GM23338 (cell line): ENCODE measurements at regions not wholly inside any gene's neighbourhood (a gene's known extent, or its start where the extent isn't known, plus 50 kb on each side); places are given as distances from the start of the nearest gene placed in this dataset.

ENCODE experiments used
- ATAC-seq: fragments of 200-7000 bp; cut with Tn5 transposase; 3 replicates; pipeline ENCODE4 v1.9.1; 2020
- DNase-seq: peaks from one replicate; pipeline ENCODE4 v3.0.0-alpha.2; 2015; ENCODE audit warnings: low spot score
- H2AFZ ChIP-seq: fragments of 200-600 bp; sonication (generic); 2 replicates; pipeline ENCODE4 v1.8.0; 2016; ENCODE audit warnings: antibody characterized with exemption, mild to moderate bottlenecking, moderate library complexity
- H3F3A ChIP-seq: fragments of 200-600 bp; sonication (generic); replicated peaks from 2 replicates; pipeline ENCODE4 v1.8.0; 2017; ENCODE audit warnings: antibody characterized with exemption, mixed run types, low read depth
- H3K27ac ChIP-seq: fragments of 200-600 bp; sonication (generic); 2 replicates; pipeline ENCODE4 v1.6.1; 2016; ENCODE audit warnings: low read depth
- H3K27me3 ChIP-seq: fragments of 200-600 bp; sonication (generic); 2 replicates; pipeline ENCODE4 v1.8.0; 2016; ENCODE audit warnings: mild to moderate bottlenecking, mixed run types, moderate library complexity; ENCODE audit not compliant: insufficient read depth
- H3K36me3 ChIP-seq: fragments of 200-600 bp; sonication (generic); 2 replicates; pipeline ENCODE4 v1.8.0; 2016; ENCODE audit warnings: mild to moderate bottlenecking; ENCODE audit not compliant: insufficient read depth
- H3K4me1 ChIP-seq: fragments of 200-600 bp; sonication (generic); 2 replicates; pipeline ENCODE4 v1.8.0; 2016; ENCODE audit warnings: mild to moderate bottlenecking, moderate library complexity; ENCODE audit not compliant: insufficient read depth
- H3K4me2 ChIP-seq: fragments of 200-600 bp; sonication (generic); 2 replicates; pipeline ENCODE4 v1.7.1; 2017; ENCODE audit warnings: mixed run types
- H3K4me3 ChIP-seq: fragments of 200-600 bp; sonication (generic); 2 replicates; pipeline ENCODE4 v1.6.1; 2016; ENCODE audit warnings: mixed run types
- H3K79me2 ChIP-seq: fragments of 200-600 bp; sonication (generic); replicated peaks from 2 replicates; pipeline ENCODE4 v1.8.0; 2017; ENCODE audit warnings: mild to moderate bottlenecking; ENCODE audit not compliant: insufficient read depth
- H3K9me2 ChIP-seq: fragments of 200-600 bp; sonication (generic); 2 replicates; pipeline ENCODE4 v1.8.0; 2017; ENCODE audit not compliant: insufficient read depth
- H4K20me1 ChIP-seq: fragments of 200-600 bp; sonication (generic); replicated peaks from 2 replicates; pipeline ENCODE4 v1.8.0; 2017; ENCODE audit warnings: mild to moderate bottlenecking; ENCODE audit not compliant: insufficient read depth
- H3K27ac Mint-ChIP-seq: 2 replicates; pipeline ENCODE4 v1.8.0; 2020; ENCODE audit warnings: inconsistent platforms, mild to moderate bottlenecking, moderate library complexity, mixed read lengths
- H3K27me3 Mint-ChIP-seq: 3 replicates; pipeline ENCODE4 v1.8.0; 2022; ENCODE audit warnings: low read depth, mild to moderate bottlenecking, moderate library complexity, mixed read lengths, inconsistent platforms; ENCODE audit not compliant: insufficient read depth, poor library complexity
- H3K36me3 Mint-ChIP-seq: 3 replicates; pipeline ENCODE4 v1.8.0; 2021; ENCODE audit warnings: low read depth, mild to moderate bottlenecking, inconsistent platforms, moderate library complexity, mixed read lengths
- H3K4me1 Mint-ChIP-seq: 3 replicates; pipeline ENCODE4 v1.8.0; 2020; ENCODE audit warnings: mild to moderate bottlenecking, inconsistent platforms, mixed read lengths
- H3K4me3 Mint-ChIP-seq: 3 replicates; pipeline ENCODE4 v1.8.0; 2021; ENCODE audit warnings: moderate library complexity, mild to moderate bottlenecking, inconsistent platforms, mixed read lengths
- H3K9me3 Mint-ChIP-seq: 3 replicates; pipeline ENCODE4 v1.8.0; 2020; ENCODE audit warnings: moderate library complexity, mild to moderate bottlenecking, inconsistent platforms, mixed read lengths
- JUNB ChIP-seq: IDR thresholded peaks from one replicate; pipeline ENCODE4 v1.6.1; 2016; ENCODE audit warnings: antibody characterized with exemption; ENCODE audit not compliant: unreplicated experiment
- POLR2AphosphoS5 ChIP-seq: IDR thresholded peaks from 2 replicates; pipeline ENCODE4 v1.6.1; 2016; ENCODE audit warnings: antibody characterized with exemption, low read depth
- REST ChIP-seq: IDR thresholded peaks from one replicate; pipeline ENCODE4 v1.6.1; 2018; ENCODE audit warnings: antibody characterized with exemption; ENCODE audit not compliant: unreplicated experiment
- STAT1 ChIP-seq: IDR thresholded peaks from one replicate; pipeline ENCODE4 v1.6.1; 2016; ENCODE audit warnings: antibody characterized with exemption; ENCODE audit not compliant: unreplicated experiment
- ZNF114 ChIP-seq: fragments of 250-450 bp; sonication (Bioruptor Pico); IDR thresholded peaks from 2 replicates; pipeline ENCODE4 v1.5.0; 2020; ENCODE audit warnings: mild to moderate bottlenecking, moderate library complexity
- ZNF331 ChIP-seq: fragments of 250-450 bp; sonication (Bioruptor Pico); IDR thresholded peaks from 2 replicates; pipeline ENCODE4 v1.5.0; 2020; ENCODE audit warnings: low read depth, mild to moderate bottlenecking, moderate library complexity
- TF ChIP-seq, protein P1 (sequence below): IDR thresholded peaks from 2 replicates; pipeline ENCODE4 v1.6.1; 2016; ENCODE audit warnings: antibody characterized with exemption
- TF ChIP-seq, protein P2 (sequence below), 2 experiments: fragments of 200-600 bp in 1 of 2; sonication (generic) in 1 of 2; conservative IDR thresholded peaks; 2 replicates each; pipeline versions ENCODE4 v1.5.1 to v1.6.1; 2016 to 2017; ENCODE audit warnings: antibody characterized with exemption in 2 of 2, low read depth in 2 of 2, mild to moderate bottlenecking in 2 of 2, moderate library complexity in 1 of 2

DNA sequence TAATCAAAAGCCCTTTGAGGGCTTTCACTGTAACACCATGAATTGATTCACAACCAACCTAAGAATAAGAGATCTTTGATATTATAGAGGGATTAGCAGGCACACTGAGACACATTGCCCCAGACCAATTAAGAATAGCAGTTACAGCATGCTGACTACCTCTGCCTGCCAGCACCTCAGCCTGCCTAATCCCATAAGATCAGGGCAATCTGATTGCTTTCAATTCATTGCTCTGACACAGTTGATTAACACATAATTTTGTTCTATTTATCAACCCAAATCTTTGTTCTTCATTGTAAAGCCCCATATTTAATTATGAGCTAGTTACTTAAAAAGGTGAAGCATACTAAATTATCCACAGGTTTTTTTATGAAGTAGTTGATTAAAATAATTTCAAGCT lies 548.8 kb upstream of the ZP4 start:
- Mint-ChIP-seq H3K27ac (no peak overlapping the region), H3K4me3 (no peak overlapping the region), H3K9me3 (peaks cover 3% of the 10 kb centered on the region; the same call in 2 of the 3 replicates), H3K4me1 (peaks cover 11% of the 10 kb centered on the region; the same call in 2 of the 3 replicates), H3K27me3 (no peaks in the 10 kb centered on the region), H3K36me3 (peaks cover 6% of the 10 kb centered on the region; the same call in 1 of the 3 replicates)
- Histone ChIP-seq H3K4me1 (no peaks in the 10 kb centered on the region), H3F3A (no peaks in the 10 kb centered on the region), H3K27me3 (no peaks in the 10 kb centered on the region), H3K9me2 (no peaks in the 10 kb centered on the region), H3K36me3 (no peaks in the 10 kb centered on the region), H3K79me2 (no peaks in the 10 kb centered on the region), H2AFZ (no peak overlapping the region), H3K27ac (no peak overlapping the region), H4K20me1 (no peaks in the 10 kb centered on the region), H3K4me3 (no peak overlapping the region), H3K4me2 (no peak overlapping the region)
- DNase-seq (no peak), ATAC-seq (no peak)
- no peak for TF ChIP-seq REST
- TF ChIP-seq ZNF114: no peak
- no peak for TF ChIP-seq ZNF331 (CRISPR knock-in tag)
- no peak for TF ChIP-seq POLR2AphosphoS5
- TF ChIP-seq, protein P1, sequence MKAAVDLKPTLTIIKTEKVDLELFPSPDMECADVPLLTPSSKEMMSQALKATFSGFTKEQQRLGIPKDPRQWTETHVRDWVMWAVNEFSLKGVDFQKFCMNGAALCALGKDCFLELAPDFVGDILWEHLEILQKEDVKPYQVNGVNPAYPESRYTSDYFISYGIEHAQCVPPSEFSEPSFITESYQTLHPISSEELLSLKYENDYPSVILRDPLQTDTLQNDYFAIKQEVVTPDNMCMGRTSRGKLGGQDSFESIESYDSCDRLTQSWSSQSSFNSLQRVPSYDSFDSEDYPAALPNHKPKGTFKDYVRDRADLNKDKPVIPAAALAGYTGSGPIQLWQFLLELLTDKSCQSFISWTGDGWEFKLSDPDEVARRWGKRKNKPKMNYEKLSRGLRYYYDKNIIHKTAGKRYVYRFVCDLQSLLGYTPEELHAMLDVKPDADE: no peak
- TF ChIP-seq JUNB: no peak
- TF ChIP-seq, protein P2, sequence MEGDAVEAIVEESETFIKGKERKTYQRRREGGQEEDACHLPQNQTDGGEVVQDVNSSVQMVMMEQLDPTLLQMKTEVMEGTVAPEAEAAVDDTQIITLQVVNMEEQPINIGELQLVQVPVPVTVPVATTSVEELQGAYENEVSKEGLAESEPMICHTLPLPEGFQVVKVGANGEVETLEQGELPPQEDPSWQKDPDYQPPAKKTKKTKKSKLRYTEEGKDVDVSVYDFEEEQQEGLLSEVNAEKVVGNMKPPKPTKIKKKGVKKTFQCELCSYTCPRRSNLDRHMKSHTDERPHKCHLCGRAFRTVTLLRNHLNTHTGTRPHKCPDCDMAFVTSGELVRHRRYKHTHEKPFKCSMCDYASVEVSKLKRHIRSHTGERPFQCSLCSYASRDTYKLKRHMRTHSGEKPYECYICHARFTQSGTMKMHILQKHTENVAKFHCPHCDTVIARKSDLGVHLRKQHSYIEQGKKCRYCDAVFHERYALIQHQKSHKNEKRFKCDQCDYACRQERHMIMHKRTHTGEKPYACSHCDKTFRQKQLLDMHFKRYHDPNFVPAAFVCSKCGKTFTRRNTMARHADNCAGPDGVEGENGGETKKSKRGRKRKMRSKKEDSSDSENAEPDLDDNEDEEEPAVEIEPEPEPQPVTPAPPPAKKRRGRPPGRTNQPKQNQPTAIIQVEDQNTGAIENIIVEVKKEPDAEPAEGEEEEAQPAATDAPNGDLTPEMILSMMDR (conservative IDR thresholded peaks at IDR 0.05; ENCODE audit: low read depth in 2 of 2): no peak
- no peak for TF ChIP-seq STAT1
